ENCODE measurements at regions not wholly inside any gene's neighbourhood (a gene's known extent, or its start where the extent isn't known, plus 50 kb on each side); places are given as distances from the start of the nearest gene placed in this dataset.

GRCh38 chr4:177191586-177191985 is 118.1 kb upstream of the NEIL3 start:
- no peak for DNase-seq

GRCh38 chr4:177191991-177192390 is 117.7 kb upstream of the NEIL3 start:
- no peak for DNase-seq

GRCh38 chr4:177193024-177193715 is 116.5 kb upstream of the NEIL3 start:
- peak; percentile 0 for DNase-seq

DNA sequence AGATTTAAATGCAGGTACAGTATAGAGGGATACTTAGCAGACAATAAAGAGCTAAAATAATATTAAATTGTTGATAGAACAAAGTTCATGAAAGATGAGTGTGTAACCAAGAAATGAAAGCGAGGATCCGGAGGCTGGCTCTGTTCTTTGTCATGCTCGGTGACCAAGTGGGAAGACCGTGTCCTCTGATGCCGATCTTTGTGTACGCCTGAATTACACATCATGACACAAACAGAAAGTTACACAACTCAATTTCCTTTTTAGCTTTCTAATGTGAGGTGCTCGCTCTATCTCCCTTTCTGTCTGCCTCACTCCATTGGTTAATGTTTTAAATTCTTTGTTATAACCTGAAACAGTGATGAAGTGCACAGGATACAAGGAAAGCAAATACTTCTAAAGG is 114.8 kb upstream of the NEIL3 start:
- no peak for DNase-seq

GRCh38 chr4:177196615-177197014 is 113.1 kb upstream of the NEIL3 start:
- no peak for DNase-seq

- DNase-seq = no peak
Observed at GRCh38 chr4:177201614-177202013, 108.1 kb upstream of the NEIL3 start.

- DNase-seq = no peak
Observed at GRCh38 chr4:177204126-177204525, 105.5 kb upstream of the NEIL3 start.

DNA sequence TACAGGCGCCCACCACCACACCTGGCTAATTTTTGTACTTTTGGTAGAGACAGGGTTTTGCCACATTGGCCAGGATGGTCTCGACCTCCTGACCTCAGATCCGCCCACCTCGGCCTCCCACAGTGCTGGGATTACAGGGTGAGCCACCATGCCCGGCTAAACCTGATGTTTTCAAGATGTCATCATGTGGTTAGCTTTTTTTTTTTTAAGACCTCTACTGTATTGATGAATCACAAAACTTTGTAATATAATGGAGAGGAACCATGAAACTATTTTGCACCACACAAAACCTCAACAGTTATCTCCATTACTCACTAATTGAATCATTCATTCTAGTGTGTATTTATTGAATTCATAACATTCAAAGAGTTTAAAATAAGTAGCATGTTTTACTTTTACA is 94.7 kb upstream of the NEIL3 start:
- DNase-seq = no peak

GRCh38 chr4:177220376-177220775 is 89.3 kb upstream of the NEIL3 start:
- DNase-seq = no peak

- no peak for DNase-seq
Observed at GRCh38 chr4:177222781-177223180, 86.9 kb upstream of the NEIL3 start.

DNA sequence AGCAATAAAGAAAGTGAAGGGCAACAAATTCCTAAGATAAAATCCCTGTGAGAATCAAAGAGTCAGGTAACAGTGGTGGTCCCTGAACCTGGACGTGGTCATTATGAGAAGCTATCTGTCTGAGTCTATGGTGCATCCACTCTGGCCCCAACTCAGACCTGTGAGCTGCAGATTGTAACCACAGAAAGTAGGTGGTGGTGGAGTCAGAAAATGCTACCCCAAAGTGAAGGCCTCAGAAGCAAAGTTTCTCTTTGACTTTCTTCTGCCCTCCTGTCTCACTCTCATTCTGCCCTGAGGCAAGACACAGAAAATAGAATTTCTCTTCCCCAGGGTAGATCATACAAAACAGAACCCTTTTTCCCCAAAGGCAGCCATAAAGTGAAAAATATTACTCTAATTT is 84.1 kb upstream of the NEIL3 start:
- no peak for DNase-seq

- DNase-seq = no peak
Observed at GRCh38 chr4:177227636-177228035, 82.0 kb upstream of the NEIL3 start.

GRCh38 chr4:177228599-177228998 is 81.1 kb upstream of the NEIL3 start:
- DNase-seq = no peak

GRCh38 chr4:177229331-177229730 is 80.3 kb upstream of the NEIL3 start:
- no peak for DNase-seq

- no peak for DNase-seq
Observed at GRCh38 chr4:177232473-177232872, 77.2 kb upstream of the NEIL3 start.

GRCh38 chr4:177235026-177235425 is 74.6 kb upstream of the NEIL3 start:
- DNase-seq = no peak

DNA sequence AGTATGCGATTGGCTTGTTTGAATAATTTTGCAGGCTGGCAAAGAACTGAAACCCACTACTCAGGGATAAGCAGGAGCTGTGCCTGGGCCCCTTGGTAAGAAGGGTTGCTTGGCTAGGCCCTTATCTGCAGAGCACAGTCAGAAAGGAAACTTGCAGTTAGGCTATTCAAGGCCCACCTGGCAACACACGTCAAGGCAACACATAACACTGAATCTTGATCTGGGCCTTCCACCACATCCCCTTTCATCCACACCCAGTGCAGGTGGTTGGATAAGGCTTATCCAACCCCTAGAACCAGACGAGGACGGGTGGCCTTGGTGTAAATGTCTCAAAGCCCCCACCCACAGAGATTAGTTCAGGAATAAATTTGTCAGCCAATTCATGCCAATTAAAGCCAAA is 72.8 kb upstream of the NEIL3 start:
- DNase-seq = no peak

- DNase-seq = no peak
Observed at GRCh38 chr4:177237291-177237690, 72.4 kb upstream of the NEIL3 start.

DNA sequence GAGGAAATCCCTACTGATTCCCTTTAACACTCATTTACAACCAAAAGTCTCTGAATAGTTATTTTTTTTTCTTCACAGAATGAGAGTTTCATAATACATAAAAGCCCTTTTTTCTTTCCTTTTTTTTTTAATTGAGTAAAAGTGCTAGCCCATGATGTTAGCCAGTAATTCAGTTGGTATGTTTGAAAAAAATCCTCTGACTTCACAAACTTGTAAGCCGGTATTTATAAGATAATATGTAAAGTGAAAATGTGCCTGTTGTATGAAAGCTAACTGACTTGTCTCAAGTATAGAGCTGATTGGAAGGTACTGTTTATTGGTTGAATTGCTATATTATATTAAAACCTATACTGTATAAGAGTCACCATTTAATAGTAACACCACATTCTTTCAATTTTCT is 70.2 kb upstream of the NEIL3 start:
- DNase-seq = no peak

- no peak for DNase-seq
Observed at GRCh38 chr4:177239878-177240277, 69.8 kb upstream of the NEIL3 start.

DNA sequence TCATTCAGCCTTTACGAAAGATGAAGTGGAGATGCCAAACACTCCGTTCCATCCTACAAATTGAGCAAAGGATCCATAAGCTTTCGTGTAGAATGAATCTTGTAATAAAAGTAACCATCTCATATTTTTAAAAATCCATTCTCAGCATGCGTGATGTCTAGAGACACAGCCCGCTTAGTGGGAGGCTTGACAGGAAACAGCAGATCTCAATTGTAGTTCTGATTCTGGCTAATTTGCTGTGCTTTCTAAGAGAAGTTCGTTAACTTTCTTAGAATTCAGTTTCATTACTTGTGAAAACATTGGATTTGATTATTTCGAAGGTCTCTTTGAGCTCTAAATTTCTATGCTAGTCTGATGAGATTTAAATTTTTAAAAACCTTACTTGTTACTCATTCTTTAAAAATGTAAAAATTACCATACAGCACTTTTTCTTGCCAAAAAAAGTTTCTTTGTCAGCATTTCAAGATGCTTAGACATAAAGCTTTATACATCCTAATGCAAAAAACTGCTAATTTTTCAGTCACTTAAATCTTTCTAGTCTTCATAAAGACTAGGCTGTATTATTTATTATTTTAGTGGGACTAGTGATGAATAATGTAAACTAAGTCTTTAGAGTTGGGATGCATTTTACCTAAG is 66.9 kb upstream of the NEIL3 start:
- no peak for DNase-seq

DNA sequence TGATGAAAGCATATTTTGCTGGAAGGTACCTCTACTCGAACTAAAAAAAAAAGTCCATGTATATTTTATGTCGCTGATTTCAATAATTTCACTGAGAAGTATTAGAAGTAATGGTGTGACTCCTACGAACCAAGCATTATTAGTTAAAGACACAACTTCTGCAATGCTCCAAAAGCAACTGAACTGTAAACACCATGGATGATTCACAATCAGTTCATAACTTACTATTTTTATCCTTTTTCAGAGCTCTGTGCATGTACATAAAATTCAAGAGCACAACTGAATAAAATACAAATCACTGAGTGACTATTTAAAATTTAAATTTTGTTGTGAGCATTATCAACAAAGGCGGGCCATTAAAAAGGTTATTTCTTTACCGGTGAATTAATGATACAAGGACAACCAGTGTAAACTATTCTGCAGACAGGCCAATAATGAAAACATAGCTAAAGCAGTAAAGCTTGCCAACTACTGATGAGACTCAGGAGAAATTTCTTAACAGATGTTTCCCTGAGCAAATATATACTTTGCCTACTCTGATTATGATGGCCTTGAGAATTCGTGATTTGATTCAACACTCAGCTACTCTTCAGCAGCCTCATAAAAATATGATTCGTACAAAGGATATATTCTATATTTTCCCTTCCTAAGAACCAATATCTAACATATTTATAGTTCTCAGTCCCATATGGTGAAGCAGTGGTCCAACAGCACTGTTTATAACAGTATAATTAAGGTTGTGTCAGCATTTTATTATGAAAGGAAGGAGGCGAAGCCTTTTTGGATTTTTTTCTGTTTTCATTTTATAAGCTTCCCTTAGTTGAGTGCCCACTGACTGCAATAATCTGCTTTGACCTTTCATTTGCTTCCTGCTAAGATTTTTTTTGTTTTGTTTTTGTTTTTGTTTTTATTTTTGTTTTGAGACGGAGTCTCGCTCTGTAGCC is 62.8 kb upstream of the NEIL3 start:
- DNase-seq = no peak

- no peak for DNase-seq
Observed at GRCh38 chr4:177250056-177250696, 59.5 kb upstream of the NEIL3 start.
